IMR-90 (cell line): ENCODE measurements at regions not wholly inside any gene's neighbourhood (a gene's known extent, or its start where the extent isn't known, plus 50 kb on each side); places are given as distances from the start of the nearest gene placed in this dataset.

Experiments used
- ATAC-seq: fragments of 200-7000 bp; cut with Tn5 transposase; 2 replicates; pipeline ENCODE4 v1.9.1; 2020; ENCODE audit warnings: low read depth, mild to moderate bottlenecking, moderate library complexity
- BruUV-seq: library from RNA; stranded (reverse); fragments of 400-500 nt; replicated peaks from 2 replicates; lab custom pipeline; 2021; lab: Mats Ljungman, UMichigan
- CTCF ChIA-PET: fragments of 300-600 bp; formaldehyde crosslinking; extraction: SDS; loops from one replicate; lab custom pipeline; 2021; ENCODE audit warnings: antibody characterized with exemption; lab: Yijun Ruan, JAX
- POLR2A ChIA-PET: fragments of 300-600 bp; sonication (Branson Sonifier 250); formaldehyde crosslinking; loops from one replicate; lab custom pipeline; 2022; ENCODE audit warnings: antibody characterized with exemption; ENCODE audit not compliant: unreplicated experiment; lab: Charles Lee
- DNase-seq: peaks from one replicate; pipeline ENCODE4 v3.0.0; 2013
- H2AFZ ChIP-seq: replicated peaks from 2 replicates; pipeline ENCODE3; 2013; ENCODE audit warnings: low read length, mild to moderate bottlenecking; ENCODE audit not compliant: poor library complexity
- H2AK5ac ChIP-seq: 2 replicates; pipeline ENCODE4 v1.6.1; 2013; ENCODE audit warnings: low read depth, low read length, inconsistent platforms
- H2AK9ac ChIP-seq: replicated peaks from 2 replicates; pipeline ENCODE3; 2013; ENCODE audit warnings: mild to moderate bottlenecking, low read depth, low read length, moderate library complexity; ENCODE audit not compliant: poor library complexity
- H2BK120ac ChIP-seq: 2 replicates; pipeline ENCODE4 v1.6.1; 2013; ENCODE audit warnings: low read depth, low read length, inconsistent platforms
- H2BK15ac ChIP-seq: 3 replicates; pipeline ENCODE4 v1.6.1; 2013; ENCODE audit warnings: low read depth, low read length, inconsistent platforms
- H2BK20ac ChIP-seq: 2 replicates; pipeline ENCODE4 v1.6.1; 2013; ENCODE audit warnings: low read depth, mild to moderate bottlenecking, inconsistent platforms, low read length, moderate library complexity
- H2BK5ac ChIP-seq: 2 replicates; pipeline ENCODE4 v1.6.1; 2013; ENCODE audit warnings: mild to moderate bottlenecking, low read depth, low read length, inconsistent platforms; ENCODE audit not compliant: poor library complexity, severe bottlenecking
- H3K14ac ChIP-seq: replicated peaks from 2 replicates; pipeline ENCODE4 v1.6.1; 2013; ENCODE audit warnings: low read depth, low read length, inconsistent platforms
- H3K18ac ChIP-seq: 2 replicates; pipeline ENCODE4 v1.6.1; 2013; ENCODE audit warnings: low read depth, low read length, control low read depth
- H3K23ac ChIP-seq: 2 replicates; pipeline ENCODE4 v1.6.1; 2013; ENCODE audit warnings: low read depth, low read length, inconsistent platforms
- H3K27ac ChIP-seq: 2 replicates; pipeline ENCODE4 v1.5.1; 2013; ENCODE audit warnings: mild to moderate bottlenecking, control low read depth, low read length; ENCODE audit not compliant: insufficient read depth
- H3K27me3 ChIP-seq: 2 replicates; pipeline ENCODE4 v1.6.1; 2013; ENCODE audit warnings: low read length; ENCODE audit not compliant: control insufficient read depth, insufficient read depth
- H3K36me3 ChIP-seq: 2 replicates; pipeline ENCODE4 v1.6.1; 2013; ENCODE audit warnings: low read length, mixed read lengths; ENCODE audit not compliant: control insufficient read depth, insufficient read depth
- H3K4ac ChIP-seq: 2 replicates; pipeline ENCODE4 v1.6.1; 2013; ENCODE audit warnings: low read depth, low read length, inconsistent platforms
- H3K4me1 ChIP-seq: 2 replicates; pipeline ENCODE4 v1.6.1; 2013; ENCODE audit warnings: low read length, mixed read lengths; ENCODE audit not compliant: control insufficient read depth, insufficient read depth
- H3K4me2 ChIP-seq: 2 replicates; pipeline ENCODE4 v1.6.1; 2013; ENCODE audit warnings: low read depth, mild to moderate bottlenecking, control low read depth, low read length, moderate library complexity
- H3K4me3 ChIP-seq: 2 replicates; pipeline ENCODE4 v1.5.1; 2013; ENCODE audit warnings: low read depth, mild to moderate bottlenecking, control low read depth, low read length, moderate library complexity; ENCODE audit not compliant: insufficient read depth
- H3K56ac ChIP-seq: 2 replicates; pipeline ENCODE4 v1.6.1; 2013; ENCODE audit warnings: low read length, inconsistent platforms; ENCODE audit not compliant: insufficient read depth; ENCODE audit errors: extremely low read depth
- H3K79me1 ChIP-seq, 2 experiments: 2 replicates each; pipeline ENCODE4 v1.6.1; 2013; ENCODE audit warnings: low read length in 2 of 2, inconsistent platforms in 1 of 2, low read depth in 1 of 2
- H3K9ac ChIP-seq: 2 replicates; pipeline ENCODE4 v1.6.1; 2013; ENCODE audit warnings: low read depth, low read length, control low read depth
- H3K9me1 ChIP-seq: 2 replicates; pipeline ENCODE4 v1.6.1; 2013; ENCODE audit warnings: low read length, inconsistent platforms; ENCODE audit not compliant: insufficient read depth
- H3K9me3 ChIP-seq: 2 replicates; pipeline ENCODE4 v1.6.1; 2013; ENCODE audit warnings: low read length; ENCODE audit not compliant: control insufficient read depth, insufficient read depth
- H4K20me1 ChIP-seq: 2 replicates; pipeline ENCODE4 v1.6.1; 2013; ENCODE audit warnings: low read length, inconsistent platforms; ENCODE audit not compliant: insufficient read depth
- H4K5ac ChIP-seq: 2 replicates; pipeline ENCODE4 v1.6.1; 2013; ENCODE audit warnings: mild to moderate bottlenecking, low read depth, low read length, control low read depth
- H4K8ac ChIP-seq, 2 experiments: 2 replicates each; pipeline ENCODE4 v1.6.1; 2013; ENCODE audit warnings: low read depth in 2 of 2, low read length in 2 of 2, control low read depth in 1 of 2, inconsistent platforms in 1 of 2
- H4K91ac ChIP-seq: 2 replicates; pipeline ENCODE4 v1.6.1; 2013; ENCODE audit warnings: low read depth, low read length, inconsistent platforms; ENCODE audit not compliant: insufficient read depth
- BHLHE40 ChIP-seq: fragments of 150-350 bp; IDR thresholded peaks from 2 replicates; pipeline ENCODE4 v1.6.1; 2016; ENCODE audit warnings: mild to moderate bottlenecking, low read depth, low read length
- CEBPB ChIP-seq: IDR thresholded peaks from 2 replicates; pipeline ENCODE4 v1.6.1; 2012; ENCODE audit warnings: low read depth, low read length, improper control_type of control experiment
- MAFK ChIP-seq: IDR thresholded peaks from 2 replicates; pipeline ENCODE4 v1.6.1; 2012; ENCODE audit warnings: low read depth, low read length, improper control_type of control experiment
- MAZ ChIP-seq: IDR thresholded peaks from 2 replicates; pipeline ENCODE4 v1.6.1; 2012; ENCODE audit warnings: low read depth, mild to moderate bottlenecking, low read length, improper control_type of control experiment, moderate library complexity, borderline replicate concordance
- MXI1 ChIP-seq: IDR thresholded peaks from 2 replicates; pipeline ENCODE4 v1.6.1; 2012; ENCODE audit warnings: low read depth, mild to moderate bottlenecking, low read length, moderate library complexity, borderline replicate concordance
- NFE2L2 ChIP-seq: fragments of 150-350 bp; IDR thresholded peaks from 2 replicates; pipeline ENCODE4 v1.6.1; 2016; ENCODE audit warnings: low read depth, mild to moderate bottlenecking, low read length
- POLR2A ChIP-seq: IDR thresholded peaks from 2 replicates; pipeline ENCODE4 v1.6.1; 2012; ENCODE audit warnings: mild to moderate bottlenecking, low read depth, low read length
- RAD21 ChIP-seq: IDR thresholded peaks from 2 replicates; pipeline ENCODE4 v1.6.1; 2012; ENCODE audit warnings: low read length, improper control_type of control experiment
- SMC3 ChIP-seq: fragments of 150-350 bp; IDR thresholded peaks from 2 replicates; pipeline ENCODE4 v1.6.1; 2016; ENCODE audit warnings: low read depth, mild to moderate bottlenecking, antibody characterized with exemption, low read length, moderate library complexity
- dilution Hi-C: fragments of 300-500 bp; cut with HindIII; formaldehyde crosslinking; loops from one replicate; pipeline ENCODE4 v1.14.3; 2018; ENCODE audit warnings: low sequenced_read_pairs; ENCODE audit not compliant: unreplicated experiment
- in situ Hi-C: fragments of 300-500 bp; cut with MboI; formaldehyde crosslinking; loops from 3 replicates; pipeline ENCODE4 v1.14.3; 2019; ENCODE audit warnings: low sequenced_read_pairs, inconsistent platforms, mixed read lengths
- intact Hi-C: fragments of 100-400 bp; cut with micrococcal nuclease; formaldehyde crosslinking; loops from 2 replicates; pipeline ENCODE4 v1.10.0; 2022
- TF ChIP-seq, protein P1 (sequence below): conservative IDR thresholded peaks from 2 replicates; pipeline ENCODE4 v1.5.1; 2012; ENCODE audit warnings: mild to moderate bottlenecking, low read depth, low read length, improper control_type of control experiment
- TF ChIP-seq, protein P2 (sequence below): fragments of 150-350 bp; IDR thresholded peaks from 2 replicates; pipeline ENCODE4 v1.6.1; 2017; ENCODE audit warnings: mild to moderate bottlenecking, antibody characterized with exemption, low read length, low read depth
- TF ChIP-seq, protein P3 (sequence below): fragments of 150-350 bp; IDR thresholded peaks from 2 replicates; pipeline ENCODE4 v1.6.1; 2016; ENCODE audit warnings: low read depth, mild to moderate bottlenecking, low read length, moderate library complexity, borderline replicate concordance

DNA sequence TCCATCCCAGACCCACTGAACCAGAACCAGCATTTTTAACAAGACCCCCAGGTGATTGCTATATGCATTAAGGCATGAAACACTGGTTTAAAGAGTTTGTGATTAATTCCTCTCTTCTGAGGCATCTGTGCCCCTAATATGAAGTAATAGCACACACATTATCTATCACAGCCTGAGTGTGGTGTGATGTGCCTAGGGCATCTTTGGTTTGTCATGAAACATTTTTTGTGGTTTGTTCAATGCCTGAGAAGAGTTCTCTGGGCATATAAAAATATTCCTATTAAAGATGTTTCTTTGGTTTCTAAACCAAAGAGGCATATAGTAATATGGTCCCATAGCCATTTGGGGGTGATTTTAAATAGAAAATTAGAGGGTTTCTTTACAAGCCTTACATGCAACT, 221.7 kb upstream of the SPOPL start:
- intact Hi-C loops (loop anchor here (1.0 to 10.0 kb wide), 2 partner anchors 53 to 315 kb away; partner anchors contain the start of gene HNMT), dilution Hi-C loops (no loop called here), in situ Hi-C loops (loop anchor here (10.0 kb wide), 1 partner anchor 325 kb away; no protein-coding TSS in a partner anchor)
- Histone ChIP-seq H3K9me3 (no peaks in the 10 kb centered on the region), H2AK5ac (no peak overlapping the region), H3K4me2 (no peak overlapping the region), H3K18ac (no peak overlapping the region), H2BK20ac (no peak overlapping the region), H3K9ac (no peak overlapping the region), H4K5ac (no peak overlapping the region), H3K23ac (no peak overlapping the region), H2BK15ac (no peak overlapping the region), H3K4me3 (no peak overlapping the region), H4K8ac (no peak overlapping the region), H3K14ac (no peak overlapping the region), H2AFZ (no peak overlapping the region), H3K4ac (no peak overlapping the region), H4K91ac (no peak overlapping the region), H3K27ac (no peak overlapping the region), H3K4me1 (peaks cover 7% of the 10 kb centered on the region), H3K79me1 (peaks cover 0 to 3% of the 10 kb centered on the region in 2 experiments; a peak in 1 of 4 replicates), H2BK5ac (no peak overlapping the region), H3K56ac (no peak overlapping the region), H3K27me3 (no peaks in the 10 kb centered on the region), H2BK120ac (no peak overlapping the region), H3K36me3 (no peaks in the 10 kb centered on the region), H2AK9ac (no peak overlapping the region), H4K20me1 (no peaks in the 10 kb centered on the region), H3K9me1 (peaks cover 4% of the 10 kb centered on the region)
- BruUV-seq: no TSS peak
- no peak for DNase-seq
- no peak for ATAC-seq
- ChIA-PET POLR2A (no interaction called here), CTCF (interaction anchor here (0.6 kb wide), 1 partner anchor 18 kb away, joined by 8 read pairs; no protein-coding TSS in a partner anchor)
- TF ChIP-seq SMC3 (no peak), MAFK (no peak), BHLHE40 (no peak), POLR2A (no peak), RAD21 (no peak), CEBPB (no peak), NFE2L2 (no peak), MAZ (no peak), MXI1 (no peak)
- TF ChIP-seq, protein P1, sequence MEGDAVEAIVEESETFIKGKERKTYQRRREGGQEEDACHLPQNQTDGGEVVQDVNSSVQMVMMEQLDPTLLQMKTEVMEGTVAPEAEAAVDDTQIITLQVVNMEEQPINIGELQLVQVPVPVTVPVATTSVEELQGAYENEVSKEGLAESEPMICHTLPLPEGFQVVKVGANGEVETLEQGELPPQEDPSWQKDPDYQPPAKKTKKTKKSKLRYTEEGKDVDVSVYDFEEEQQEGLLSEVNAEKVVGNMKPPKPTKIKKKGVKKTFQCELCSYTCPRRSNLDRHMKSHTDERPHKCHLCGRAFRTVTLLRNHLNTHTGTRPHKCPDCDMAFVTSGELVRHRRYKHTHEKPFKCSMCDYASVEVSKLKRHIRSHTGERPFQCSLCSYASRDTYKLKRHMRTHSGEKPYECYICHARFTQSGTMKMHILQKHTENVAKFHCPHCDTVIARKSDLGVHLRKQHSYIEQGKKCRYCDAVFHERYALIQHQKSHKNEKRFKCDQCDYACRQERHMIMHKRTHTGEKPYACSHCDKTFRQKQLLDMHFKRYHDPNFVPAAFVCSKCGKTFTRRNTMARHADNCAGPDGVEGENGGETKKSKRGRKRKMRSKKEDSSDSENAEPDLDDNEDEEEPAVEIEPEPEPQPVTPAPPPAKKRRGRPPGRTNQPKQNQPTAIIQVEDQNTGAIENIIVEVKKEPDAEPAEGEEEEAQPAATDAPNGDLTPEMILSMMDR: no peak
- TF ChIP-seq, protein P2, sequence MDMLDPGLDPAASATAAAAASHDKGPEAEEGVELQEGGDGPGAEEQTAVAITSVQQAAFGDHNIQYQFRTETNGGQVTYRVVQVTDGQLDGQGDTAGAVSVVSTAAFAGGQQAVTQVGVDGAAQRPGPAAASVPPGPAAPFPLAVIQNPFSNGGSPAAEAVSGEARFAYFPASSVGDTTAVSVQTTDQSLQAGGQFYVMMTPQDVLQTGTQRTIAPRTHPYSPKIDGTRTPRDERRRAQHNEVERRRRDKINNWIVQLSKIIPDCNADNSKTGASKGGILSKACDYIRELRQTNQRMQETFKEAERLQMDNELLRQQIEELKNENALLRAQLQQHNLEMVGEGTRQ: no peak
- TF ChIP-seq, protein P3, sequence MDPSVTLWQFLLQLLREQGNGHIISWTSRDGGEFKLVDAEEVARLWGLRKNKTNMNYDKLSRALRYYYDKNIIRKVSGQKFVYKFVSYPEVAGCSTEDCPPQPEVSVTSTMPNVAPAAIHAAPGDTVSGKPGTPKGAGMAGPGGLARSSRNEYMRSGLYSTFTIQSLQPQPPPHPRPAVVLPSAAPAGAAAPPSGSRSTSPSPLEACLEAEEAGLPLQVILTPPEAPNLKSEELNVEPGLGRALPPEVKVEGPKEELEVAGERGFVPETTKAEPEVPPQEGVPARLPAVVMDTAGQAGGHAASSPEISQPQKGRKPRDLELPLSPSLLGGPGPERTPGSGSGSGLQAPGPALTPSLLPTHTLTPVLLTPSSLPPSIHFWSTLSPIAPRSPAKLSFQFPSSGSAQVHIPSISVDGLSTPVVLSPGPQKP: no peak
